ENCODE measurements at regions not wholly inside any gene's neighbourhood (a gene's known extent, or its start where the extent isn't known, plus 50 kb on each side); places are given as distances from the start of the nearest gene placed in this dataset.

DNA sequence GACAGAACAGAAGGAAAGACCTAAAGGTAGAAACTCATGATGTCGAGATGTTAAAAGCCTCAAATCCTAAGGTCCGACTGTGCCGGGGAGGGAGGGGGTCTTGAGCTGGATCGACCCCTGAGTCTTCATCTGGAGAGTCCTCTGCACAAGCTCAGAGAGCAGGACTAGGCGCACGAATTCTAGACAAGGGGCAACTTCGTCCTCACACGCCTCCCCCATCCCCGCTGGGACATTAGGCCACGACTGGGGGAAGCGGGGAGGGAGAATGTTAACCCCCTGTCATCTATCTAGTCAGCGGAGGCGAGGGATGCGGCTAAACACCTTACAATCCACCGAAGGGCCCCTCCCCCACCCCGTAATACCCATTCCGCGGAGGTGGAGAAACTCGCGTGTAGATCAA is 94.7 kb downstream of the PRKAB2 start:
- Histone ChIP-seq H3K27me3 (peaks cover 9% of the 10 kb centered on the region), H3K9me3 (no peaks in the 10 kb centered on the region), H3K4me3 (no peak overlapping the region), H3K4me1 (peaks cover 41% of the 10 kb centered on the region), H3K27ac (no peak overlapping the region), H3K36me3 (no peaks in the 10 kb centered on the region)
- intact Hi-C loops (cut with DNase I): no loop called here
- TF ChIP-seq POLR2A (IDR thresholded peaks at IDR 0.05) (no peak), POLR2AphosphoS5 (IDR thresholded peaks at IDR 0.05; ENCODE audit: insufficient read depth in 1 of 2, low read depth in 1 of 2) (no peak)
- TF ChIP-seq, protein P1, sequence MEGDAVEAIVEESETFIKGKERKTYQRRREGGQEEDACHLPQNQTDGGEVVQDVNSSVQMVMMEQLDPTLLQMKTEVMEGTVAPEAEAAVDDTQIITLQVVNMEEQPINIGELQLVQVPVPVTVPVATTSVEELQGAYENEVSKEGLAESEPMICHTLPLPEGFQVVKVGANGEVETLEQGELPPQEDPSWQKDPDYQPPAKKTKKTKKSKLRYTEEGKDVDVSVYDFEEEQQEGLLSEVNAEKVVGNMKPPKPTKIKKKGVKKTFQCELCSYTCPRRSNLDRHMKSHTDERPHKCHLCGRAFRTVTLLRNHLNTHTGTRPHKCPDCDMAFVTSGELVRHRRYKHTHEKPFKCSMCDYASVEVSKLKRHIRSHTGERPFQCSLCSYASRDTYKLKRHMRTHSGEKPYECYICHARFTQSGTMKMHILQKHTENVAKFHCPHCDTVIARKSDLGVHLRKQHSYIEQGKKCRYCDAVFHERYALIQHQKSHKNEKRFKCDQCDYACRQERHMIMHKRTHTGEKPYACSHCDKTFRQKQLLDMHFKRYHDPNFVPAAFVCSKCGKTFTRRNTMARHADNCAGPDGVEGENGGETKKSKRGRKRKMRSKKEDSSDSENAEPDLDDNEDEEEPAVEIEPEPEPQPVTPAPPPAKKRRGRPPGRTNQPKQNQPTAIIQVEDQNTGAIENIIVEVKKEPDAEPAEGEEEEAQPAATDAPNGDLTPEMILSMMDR (IDR thresholded peaks at IDR 0.05): no peak
- no peak for DNase-seq (ENCODE audit: extremely low spot score in 2 of 2)

DNA sequence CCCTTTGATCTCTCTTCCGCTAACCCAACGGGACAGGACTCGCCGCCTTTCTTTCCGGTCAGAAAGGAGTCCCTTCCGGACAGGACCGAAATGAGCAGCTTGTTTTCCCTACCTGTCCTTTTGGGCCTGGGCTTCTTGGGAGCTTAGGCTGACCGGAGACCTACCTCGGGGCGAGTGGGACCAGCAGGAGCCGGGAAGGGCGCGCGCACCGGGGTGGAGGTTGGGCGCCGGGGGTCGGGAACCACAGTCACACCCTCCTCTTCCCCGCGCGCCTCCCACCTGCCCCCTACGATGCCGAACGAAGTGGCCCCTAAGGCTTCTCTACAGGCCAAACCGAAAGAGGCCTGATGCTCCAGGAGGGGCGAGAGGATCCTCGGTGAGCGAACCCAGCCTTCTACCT is 95.2 kb downstream of the PRKAB2 start:
- H3K27ac ChIP-seq: no peak overlapping the region
- intact Hi-C loops (cut with DNase I): no loop called here

DNA sequence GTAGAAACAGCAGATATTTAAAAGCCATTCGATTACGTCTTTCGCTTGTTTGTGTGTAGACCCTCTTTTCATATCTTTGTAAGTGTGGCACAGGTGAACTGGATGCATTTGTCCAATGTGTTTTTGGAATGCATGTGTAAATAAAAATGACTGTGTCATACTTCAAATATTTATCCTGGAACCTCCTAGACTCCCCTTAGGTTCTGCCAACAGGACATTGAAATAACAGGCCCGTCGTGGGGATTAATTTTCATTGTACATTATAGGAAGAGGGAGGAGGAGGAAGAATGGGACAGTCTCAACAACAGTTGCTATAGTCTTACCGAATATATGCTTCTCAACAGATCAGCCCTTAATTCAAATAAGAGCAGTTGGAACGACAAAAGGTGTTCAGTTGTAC is 95.8 kb downstream of the PRKAB2 start:
- Histone ChIP-seq H3K27ac (no peak overlapping the region), H3K27me3 (peaks cover 9% of the 10 kb centered on the region), H3K4me1 (peaks cover 42% of the 10 kb centered on the region), H3K9me3 (no peaks in the 10 kb centered on the region), H3K36me3 (no peaks in the 10 kb centered on the region), H3K4me3 (no peak overlapping the region)
- TF ChIP-seq POLR2AphosphoS5 (IDR thresholded peaks at IDR 0.05; ENCODE audit: insufficient read depth in 1 of 2, low read depth in 1 of 2): no peak
- TF ChIP-seq POLR2A (IDR thresholded peaks at IDR 0.05): no peak
- peak in 1 of 2 donors; percentile 5 for DNase-seq (ENCODE audit: extremely low spot score in 2 of 2)
- intact Hi-C loops (cut with DNase I): no loop called here

More for the DNA sequence above, 95.2 kb downstream of the PRKAB2 start:
- Histone ChIP-seq H3K36me3 (no peaks in the 10 kb centered on the region), H3K4me3 (no peak overlapping the region), H3K27me3 (peaks cover 9% of the 10 kb centered on the region), H3K4me1 (peaks cover 42% of the 10 kb centered on the region), H3K9me3 (no peaks in the 10 kb centered on the region)
- TF ChIP-seq, protein P1 (IDR thresholded peaks at IDR 0.05): no peak
- TF ChIP-seq POLR2AphosphoS5 (IDR thresholded peaks at IDR 0.05; ENCODE audit: insufficient read depth in 1 of 2, low read depth in 1 of 2) (no peak), POLR2A (IDR thresholded peaks at IDR 0.05) (no peak)
- DNase-seq (ENCODE audit: extremely low spot score in 2 of 2): peak in 1 of 2 donors; percentile 49

DNA sequence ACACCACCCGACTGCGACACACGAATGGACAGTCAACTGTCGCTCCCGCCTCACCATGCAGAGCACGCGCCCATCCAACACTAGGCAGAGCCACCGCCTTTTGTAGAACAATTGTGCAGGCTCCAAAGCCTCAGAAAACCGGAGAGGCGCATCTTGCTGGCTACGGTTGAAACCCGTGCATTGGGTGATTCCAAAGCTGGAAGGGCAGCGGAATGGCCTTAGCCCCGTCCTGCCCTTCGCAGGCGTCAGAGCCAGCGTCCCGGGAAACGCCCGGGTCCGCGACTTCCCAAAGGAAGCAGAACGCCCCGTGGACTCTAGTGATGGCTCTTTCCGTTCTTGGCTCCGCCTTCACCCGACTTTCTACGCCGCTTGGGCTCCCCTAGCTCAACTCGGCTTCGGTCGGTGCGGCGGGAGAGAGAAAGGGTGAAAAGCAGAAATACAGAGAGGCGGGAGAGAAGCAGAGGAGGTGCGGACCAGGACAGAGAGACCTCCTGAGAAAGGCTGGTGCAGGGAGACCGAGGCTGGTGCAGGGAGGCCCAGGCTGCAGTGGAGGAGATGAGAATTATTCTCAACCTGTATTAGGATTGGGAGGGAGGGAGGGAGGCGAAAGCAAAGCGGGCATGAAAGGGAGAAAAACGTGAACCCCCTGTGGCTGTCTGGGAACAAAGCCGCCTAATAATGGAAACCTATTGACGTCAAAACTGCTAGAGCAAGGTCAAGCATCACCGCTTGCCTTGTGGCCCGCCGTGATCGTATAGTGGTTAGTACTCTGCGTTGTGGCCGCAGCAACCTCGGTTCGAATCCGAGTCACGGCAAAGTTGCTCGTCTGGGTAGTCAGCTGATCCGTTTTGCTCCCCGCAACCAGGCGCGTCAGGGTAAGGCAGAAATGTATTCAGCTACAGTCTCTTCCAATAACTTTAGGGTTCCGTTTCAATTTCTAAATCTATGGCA is 99.5 kb downstream of the PRKAB2 start:
- Histone ChIP-seq H3K36me3 (no peaks in the 10 kb centered on the region), H3K4me1 (peaks cover 12% of the 10 kb centered on the region), H3K27ac (no peak overlapping the region), H3K9me3 (no peaks in the 10 kb centered on the region), H3K4me3 (peak overlapping the region; percentile 29 to 33), H3K27me3 (no peaks in the 10 kb centered on the region)
- intact Hi-C loops (cut with DNase I): no loop called here
- no peak for DNase-seq (ENCODE audit: extremely low spot score in 2 of 2)
- no peak for TF ChIP-seq POLR2AphosphoS5 (IDR thresholded peaks at IDR 0.05; ENCODE audit: insufficient read depth in 1 of 2, low read depth in 1 of 2)
- TF ChIP-seq POLR2A (IDR thresholded peaks at IDR 0.05): no peak
- TF ChIP-seq, protein P1 (IDR thresholded peaks at IDR 0.05): no peak

DNA sequence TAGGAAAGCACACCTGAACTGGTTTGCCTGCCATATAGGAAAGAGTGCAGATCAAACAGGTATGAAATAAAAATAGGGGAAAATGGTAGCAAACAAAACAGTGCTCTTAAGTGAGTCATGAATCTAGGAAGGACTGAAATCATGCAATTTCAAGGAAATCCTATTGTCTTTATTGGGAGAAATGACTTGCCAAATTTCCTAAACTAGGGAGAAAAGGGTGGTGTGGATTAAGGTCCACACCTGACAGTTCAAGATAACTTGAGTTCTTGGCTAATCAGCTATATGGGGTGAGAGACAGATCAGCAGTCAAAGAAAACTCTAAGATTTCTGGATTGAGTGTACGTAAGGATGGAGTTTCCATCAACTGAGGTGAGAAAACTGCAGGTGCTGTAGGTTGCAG is 101.1 kb downstream of the PRKAB2 start:
- Histone ChIP-seq H3K27ac (no peak overlapping the region), H3K4me3 (no peak overlapping the region), H3K27me3 (no peaks in the 10 kb centered on the region), H3K9me3 (no peaks in the 10 kb centered on the region), H3K4me1 (peaks cover 10% of the 10 kb centered on the region), H3K36me3 (no peaks in the 10 kb centered on the region)
- TF ChIP-seq, protein P1 (IDR thresholded peaks at IDR 0.05): no peak
- no peak for TF ChIP-seq POLR2A (IDR thresholded peaks at IDR 0.05)
- DNase-seq (ENCODE audit: extremely low spot score in 2 of 2): no peak
- intact Hi-C loops (cut with DNase I): no loop called here

Data from vagina (tissue), 2 donors.